ENCODE measurements at regions not wholly inside any gene's neighbourhood (a gene's known extent, or its start where the extent isn't known, plus 50 kb on each side); places are given as distances from the start of the nearest gene placed in this dataset.

DNA sequence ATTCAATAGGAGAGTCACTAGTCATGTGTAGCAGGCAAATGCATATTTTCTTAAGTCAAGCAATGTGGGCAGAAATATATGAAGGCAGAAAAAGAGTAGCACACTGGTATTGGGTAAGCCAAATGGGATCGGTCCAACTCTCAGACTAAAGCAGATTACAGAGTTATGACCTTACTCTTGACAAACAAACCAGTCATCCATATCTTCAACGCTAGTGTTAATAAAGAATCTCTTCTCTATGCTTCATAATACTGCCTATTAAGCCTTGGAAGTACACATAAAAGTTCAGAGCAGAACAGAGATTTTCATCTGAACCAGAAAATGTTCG, 320.2 kb upstream of the JARID2 start:
- no peak for DNase-seq (ENCODE audit: low read depth in 2 of 2)

- DNase-seq (ENCODE audit: low read depth in 2 of 2), result no peak
Measured at GRCh38 chr6:14927398-14927797, 318.5 kb upstream of the JARID2 start.

GRCh38 chr6:14929291-14929690, 316.6 kb upstream of the JARID2 start:
- no peak for DNase-seq (ENCODE audit: low read depth in 2 of 2)

GRCh38 chr6:14930366-14930989, 315.4 kb upstream of the JARID2 start:
- no peak for DNase-seq (ENCODE audit: low read depth in 2 of 2)

DNA sequence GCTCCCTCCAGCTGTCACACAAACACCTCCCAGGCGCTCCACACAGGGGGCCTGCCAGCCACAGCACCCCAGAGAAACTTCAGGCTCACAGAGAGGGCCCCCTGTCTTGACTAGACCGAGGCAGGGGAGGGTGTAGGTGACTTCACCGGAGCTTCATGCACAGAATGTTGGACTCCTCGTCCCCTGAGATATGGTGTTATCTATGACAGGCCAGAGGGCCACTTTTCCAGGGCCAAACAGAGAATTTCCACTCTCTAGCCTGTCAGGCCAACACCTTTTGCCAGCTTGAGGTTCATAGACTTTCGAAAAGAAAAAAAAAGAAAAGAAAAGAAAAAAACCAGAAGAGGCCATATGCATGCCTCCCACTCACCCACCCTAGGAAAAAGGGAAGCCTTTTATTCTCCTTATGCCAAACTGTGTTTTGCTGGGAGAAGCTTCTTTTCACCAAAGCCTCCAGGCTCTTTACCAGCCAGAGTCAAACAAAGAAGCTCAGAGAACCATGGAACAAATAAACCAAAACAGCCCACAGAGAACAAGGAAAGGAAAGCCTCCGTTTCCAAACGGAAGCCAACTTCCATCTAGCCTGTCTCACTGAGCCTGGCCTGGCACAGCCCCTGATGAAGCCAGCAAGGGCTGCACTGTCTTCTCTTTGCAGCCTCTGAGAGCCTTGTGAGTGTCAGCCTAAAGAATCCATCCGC, 313.2 kb upstream of the JARID2 start:
- no peak for DNase-seq (ENCODE audit: low read depth in 2 of 2)

- DNase-seq (ENCODE audit: low read depth in 2 of 2), result no peak
Measured at GRCh38 chr6:14933183-14933544, 312.7 kb upstream of the JARID2 start.

GRCh38 chr6:14934013-14934412, 311.9 kb upstream of the JARID2 start:
- no peak for DNase-seq (ENCODE audit: low read depth in 2 of 2)

DNA sequence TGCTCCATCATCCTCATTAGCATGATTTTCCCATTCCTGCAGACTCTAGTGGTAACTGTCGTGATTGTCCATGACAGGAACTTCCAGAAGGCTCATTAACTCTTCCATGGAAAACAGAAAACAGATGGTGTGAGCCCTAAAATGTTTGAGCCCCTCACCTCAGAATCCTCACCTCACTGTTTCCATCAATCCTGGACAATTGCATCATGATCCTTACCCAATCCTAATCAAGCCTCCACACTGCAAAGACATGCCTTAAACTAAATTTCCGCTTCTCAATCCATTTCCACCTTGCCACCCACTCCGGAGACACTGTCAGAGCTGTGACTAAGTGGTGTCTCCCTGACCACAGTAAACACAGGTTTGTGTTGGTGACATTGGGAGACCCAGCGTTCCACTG, 311.0 kb upstream of the JARID2 start:
- no peak for DNase-seq (ENCODE audit: low read depth in 2 of 2)

DNA sequence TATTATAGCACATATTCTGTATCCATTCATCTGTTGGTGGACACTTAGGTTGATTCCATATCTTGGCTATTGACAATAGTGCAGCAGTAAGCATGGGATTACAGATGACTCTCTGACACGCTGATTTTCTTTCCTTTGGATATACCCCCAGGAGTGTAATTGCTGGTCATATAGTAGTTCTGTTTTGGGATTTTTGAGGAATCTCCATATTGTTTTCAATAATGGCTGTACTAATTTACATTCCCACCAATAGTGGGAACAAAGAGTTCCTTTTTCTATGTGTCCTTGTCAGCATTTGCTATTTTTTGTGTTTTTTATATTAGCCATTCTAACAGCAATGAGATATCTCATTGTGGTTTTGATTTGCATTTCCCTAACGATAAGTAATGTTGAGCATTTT, 309.0 kb upstream of the JARID2 start:
- no peak for DNase-seq (ENCODE audit: low read depth in 2 of 2)

- no peak for DNase-seq (ENCODE audit: low read depth in 2 of 2)
Measured at GRCh38 chr6:14943116-14943515, 302.8 kb upstream of the JARID2 start.

- no peak for DNase-seq (ENCODE audit: low read depth in 2 of 2)
Measured at GRCh38 chr6:14944593-14944992, 301.3 kb upstream of the JARID2 start.

- DNase-seq (ENCODE audit: low read depth in 2 of 2), result no peak
Measured at GRCh38 chr6:14945461-14946185, 300.2 kb upstream of the JARID2 start.

DNA sequence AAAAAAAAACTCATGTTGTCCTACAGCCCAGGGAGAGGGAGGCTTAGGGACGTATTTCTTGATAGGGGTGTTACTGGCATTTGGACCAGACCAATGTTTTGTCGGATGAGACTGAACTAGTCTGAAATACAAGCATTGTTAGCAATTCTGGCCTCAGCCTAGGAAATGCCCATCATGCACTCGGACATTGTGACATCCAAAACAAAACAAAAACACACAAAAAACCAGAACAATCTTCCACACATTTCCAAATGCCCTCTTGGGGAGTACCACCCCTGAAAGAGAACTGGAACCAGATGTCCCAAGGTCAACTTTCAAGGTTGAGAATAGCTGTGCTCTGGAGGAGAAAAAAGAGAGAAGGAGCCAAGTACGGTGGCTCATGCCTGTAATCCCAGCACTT, 299.1 kb upstream of the JARID2 start:
- DNase-seq (ENCODE audit: low read depth in 2 of 2), result no peak

DNA sequence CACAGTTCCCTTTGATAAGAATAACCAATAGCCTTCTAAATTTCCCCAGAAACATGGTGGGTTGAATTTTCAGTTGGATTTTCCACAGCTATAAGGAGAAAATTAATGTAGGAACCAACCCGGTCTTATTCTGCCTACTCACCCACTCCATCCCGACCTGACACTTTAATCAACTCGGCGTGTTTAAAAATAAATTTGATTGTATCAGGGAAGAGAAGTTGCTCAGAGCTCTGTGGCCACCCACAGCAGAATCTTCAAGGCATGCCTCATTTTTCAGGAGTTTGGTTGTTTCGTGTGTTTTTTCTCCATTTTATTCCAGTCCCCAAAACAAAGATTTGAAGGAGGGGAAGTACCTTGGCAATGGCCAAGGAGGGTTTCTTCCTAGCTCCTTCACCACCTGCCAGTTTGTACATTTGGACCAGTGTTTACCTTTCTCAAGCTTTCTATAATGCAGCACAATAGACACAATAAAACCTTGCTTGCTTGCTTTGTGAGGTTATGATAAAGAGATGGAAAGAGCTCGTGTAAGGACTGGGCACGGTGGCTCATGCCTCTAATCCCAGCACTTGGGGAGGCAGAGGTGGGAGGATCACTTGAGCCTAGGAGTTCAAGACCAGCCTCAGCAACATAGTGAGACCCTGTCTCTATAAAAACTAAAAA, 297.2 kb upstream of the JARID2 start:
- DNase-seq (ENCODE audit: low read depth in 2 of 2), result no peak

DNA sequence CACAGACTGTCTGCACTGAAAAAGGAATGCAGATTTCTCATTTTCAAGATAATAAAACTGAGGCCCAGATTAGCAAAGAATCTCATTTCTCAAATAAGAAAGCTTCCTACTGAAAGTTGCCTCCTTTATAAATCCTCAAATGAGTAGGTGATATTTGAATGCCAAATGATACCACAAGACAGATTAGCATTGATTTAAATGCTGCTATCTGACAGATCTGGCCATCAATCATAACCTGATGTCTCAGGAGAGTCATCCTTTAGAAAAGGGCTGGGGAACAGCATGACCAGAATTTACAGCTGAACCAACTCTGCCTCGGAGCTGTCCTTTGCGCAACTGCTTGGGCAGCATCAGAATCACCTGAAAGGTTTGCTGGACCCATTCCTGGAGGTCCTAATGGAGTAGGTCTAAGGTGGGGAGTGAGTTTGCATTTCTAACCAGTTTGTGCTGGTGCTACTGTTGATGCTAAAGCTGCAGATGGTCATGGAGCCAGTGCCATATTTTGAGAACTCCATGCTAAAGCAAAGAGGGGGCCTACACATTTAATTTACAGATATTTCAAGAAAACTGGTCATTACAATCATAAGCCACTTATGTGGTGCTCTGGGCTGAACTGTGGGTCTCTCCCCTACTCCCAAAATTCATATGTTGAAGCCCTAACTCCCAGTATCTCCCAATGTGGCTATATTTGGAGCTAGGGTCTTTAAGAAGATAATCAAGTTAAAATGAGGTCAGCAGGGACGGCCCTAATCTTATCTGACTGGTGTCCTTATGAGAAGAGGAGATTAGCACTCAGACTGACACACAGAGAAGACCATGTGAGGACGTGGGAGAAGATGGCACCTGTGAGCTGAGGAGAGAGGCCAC, 295.5 kb upstream of the JARID2 start:
- no peak for DNase-seq (ENCODE audit: low read depth in 2 of 2)

- DNase-seq (ENCODE audit: low read depth in 2 of 2), result no peak
Measured at GRCh38 chr6:14950970-14951276, 294.9 kb upstream of the JARID2 start.

DNA sequence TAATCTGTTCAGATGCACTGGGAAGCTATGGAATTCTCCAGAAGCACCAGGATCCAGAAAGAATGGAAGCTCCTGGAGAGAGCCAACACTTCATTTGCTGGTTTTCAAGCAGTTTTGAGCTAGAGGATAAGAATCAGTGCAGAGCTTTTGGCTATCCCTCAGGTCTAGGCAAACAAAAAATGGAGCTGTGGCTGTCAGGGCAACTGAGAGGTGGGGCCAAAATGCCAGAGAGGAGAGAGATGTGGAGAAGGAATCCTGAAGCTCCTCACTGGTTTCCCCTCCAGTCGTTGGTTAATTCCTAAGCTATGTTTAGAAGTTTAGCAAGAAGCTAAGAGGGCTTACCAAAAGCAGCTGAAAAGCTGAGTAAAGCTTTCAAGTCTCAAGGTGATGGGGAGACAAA, 294.2 kb upstream of the JARID2 start:
- no peak for DNase-seq (ENCODE audit: low read depth in 2 of 2)

- DNase-seq (ENCODE audit: low read depth in 2 of 2), result no peak
Measured at GRCh38 chr6:14953836-14954235, 292.0 kb upstream of the JARID2 start.

- DNase-seq (ENCODE audit: low read depth in 2 of 2), result no peak
Measured at GRCh38 chr6:14957355-14958059, 288.4 kb upstream of the JARID2 start.

- DNase-seq (ENCODE audit: low read depth in 2 of 2), result no peak
Measured at GRCh38 chr6:14959324-14959885, 286.5 kb upstream of the JARID2 start.
